ENCODE measurements at regions not wholly inside any gene's neighbourhood (a gene's known extent, or its start where the extent isn't known, plus 50 kb on each side); places are given as distances from the start of the nearest gene placed in this dataset.

GRCh38 chr1:65581119-65581518 lies 160.7 kb downstream of the LEPR start:
- TF ChIP-seq CTCF (IDR thresholded peaks at IDR 0.05) (no peak), POLR2A (IDR thresholded peaks at IDR 0.05) (no peak)
- H3K4me3 ChIP-seq (ENCODE audit: low read depth, poor library complexity, severe bottlenecking) = no peak overlapping the region
- 74 to 91% methylated on average over 2 of the region's 2 CpGs for WGBS, 2 donors
- no peak for DNase-seq (ENCODE audit: low spot score in 2 of 2)
- intact Hi-C loops (cut with DNase I; ENCODE audit: low total_unique reads) = no loop called here

DNA sequence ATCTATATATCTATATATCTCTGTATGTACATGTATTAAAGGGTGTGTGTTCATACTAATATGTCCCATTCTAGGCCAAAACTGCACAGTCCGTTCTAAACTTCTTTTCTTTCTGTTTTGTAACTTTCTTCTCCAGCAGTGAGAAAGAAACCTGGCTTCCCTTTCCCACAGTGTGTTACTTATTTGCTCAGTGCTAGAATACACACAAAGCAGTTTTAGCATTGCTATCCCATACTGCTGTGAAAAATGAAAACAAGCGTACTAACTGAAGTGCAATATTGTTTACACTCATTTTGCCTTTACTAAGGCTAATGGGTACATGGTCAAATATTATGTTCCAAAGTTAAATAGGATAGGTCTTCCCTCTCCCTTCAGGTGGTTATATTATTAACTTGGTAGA lies 163.9 kb downstream of the LEPR start:
- no peak overlapping the region for H3K4me3 ChIP-seq (ENCODE audit: low read depth, poor library complexity, severe bottlenecking)
- WGBS, 2 donors = 90 to 95% methylated on average over 2 of the region's 2 CpGs
- no peak for TF ChIP-seq CTCF (IDR thresholded peaks at IDR 0.05)
- no peak for TF ChIP-seq POLR2A (IDR thresholded peaks at IDR 0.05)
- intact Hi-C loops (cut with DNase I; ENCODE audit: low total_unique reads) = no loop called here
- DNase-seq (ENCODE audit: low spot score in 2 of 2) = no peak

DNA sequence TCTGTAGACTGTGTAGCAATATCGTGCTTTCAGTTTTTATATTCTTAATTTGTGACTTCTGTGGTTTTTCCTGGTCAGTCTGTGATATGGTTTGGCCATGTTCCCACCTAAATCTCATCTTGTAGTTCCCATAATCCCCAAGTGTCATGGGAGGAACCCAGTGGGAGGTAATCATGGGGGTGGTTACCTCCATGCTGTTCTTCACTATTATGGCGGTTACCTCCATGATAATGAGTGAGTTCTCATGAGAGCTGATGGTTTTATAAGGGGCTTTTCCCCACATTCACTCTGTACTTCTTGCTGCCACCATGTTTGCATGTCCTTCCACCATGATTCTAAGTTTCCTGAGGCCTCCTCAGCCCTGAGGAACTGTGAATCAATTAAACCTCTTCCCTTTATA lies 169.8 kb downstream of the LEPR start:
- WGBS, 2 donors = 98% methylated on average over 2 of the region's 2 CpGs
- TF ChIP-seq CTCF (IDR thresholded peaks at IDR 0.05) = no peak
- TF ChIP-seq POLR2A (IDR thresholded peaks at IDR 0.05) = no peak

DNA sequence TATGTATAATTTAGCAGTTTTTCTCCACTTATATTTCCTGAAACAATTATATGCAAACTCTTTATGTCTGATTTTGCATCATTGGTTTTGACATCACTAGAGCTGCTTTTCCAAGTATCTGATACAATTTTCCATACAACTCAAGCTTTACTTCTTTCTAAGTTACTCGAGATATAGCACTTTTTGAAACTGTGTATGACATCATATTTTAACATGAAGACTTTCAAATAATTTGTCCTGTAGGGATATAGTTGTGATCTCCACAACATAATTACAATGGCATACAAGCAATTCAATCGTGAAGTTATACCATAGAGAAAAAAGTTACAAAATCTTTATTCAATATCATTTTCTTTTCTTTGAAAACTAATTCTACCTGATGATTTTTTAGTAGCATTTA lies 173.0 kb downstream of the LEPR start:
- WGBS, 2 donors = 90 to 94% methylated on average over 2 of the region's 2 CpGs
- no peak for TF ChIP-seq CTCF (IDR thresholded peaks at IDR 0.05)
- TF ChIP-seq POLR2A (IDR thresholded peaks at IDR 0.05) = no peak

More for the DNA sequence above, 169.8 kb downstream of the LEPR start:
- intact Hi-C loops (cut with DNase I; ENCODE audit: low total_unique reads) = no loop called here
- H3K4me3 ChIP-seq (ENCODE audit: low read depth, poor library complexity, severe bottlenecking) = no peak overlapping the region
- no peak for DNase-seq (ENCODE audit: low spot score in 2 of 2)

GRCh38 chr1:65595724-65596123 lies 175.3 kb downstream of the LEPR start:
- DNase-seq (ENCODE audit: low spot score in 2 of 2) = no peak
- no peak overlapping the region for H3K4me3 ChIP-seq (ENCODE audit: low read depth, poor library complexity, severe bottlenecking)
- WGBS, 2 donors = 94% methylated on average over 2 of the region's 2 CpGs
- no peak for TF ChIP-seq CTCF (IDR thresholded peaks at IDR 0.05)
- no peak for TF ChIP-seq POLR2A (IDR thresholded peaks at IDR 0.05)
- intact Hi-C loops (cut with DNase I; ENCODE audit: low total_unique reads) = no loop called here

More for the DNA sequence above, 173.0 kb downstream of the LEPR start:
- no peak for DNase-seq (ENCODE audit: low spot score in 2 of 2)
- intact Hi-C loops (cut with DNase I; ENCODE audit: low total_unique reads) = no loop called here
- no peak overlapping the region for H3K4me3 ChIP-seq (ENCODE audit: low read depth, poor library complexity, severe bottlenecking)

- H3K4me3 ChIP-seq (ENCODE audit: low read depth, poor library complexity, severe bottlenecking) = no peak overlapping the region
- intact Hi-C loops (cut with DNase I; ENCODE audit: low total_unique reads) = no loop called here
- DNase-seq (ENCODE audit: low spot score in 2 of 2) = no peak
- TF ChIP-seq POLR2A (IDR thresholded peaks at IDR 0.05) (no peak), CTCF (IDR thresholded peaks at IDR 0.05) (no peak)
- 87 to 94% methylated on average over 2 of the region's 2 CpGs for WGBS, 2 donors
These were observed 176.3 kb downstream of the LEPR start for GRCh38 chr1:65596768-65597167.

Measured in lower leg skin (tissue), 4 donors.